HG03575 (cell line): ENCODE measurements at regions not wholly inside any gene's neighbourhood (a gene's known extent, or its start where the extent isn't known, plus 50 kb on each side); places are given as distances from the start of the nearest gene placed in this dataset.
"Not testable (repeated sequence)": the region's sequence is repeated elsewhere in the genome, so short reads cannot be mapped to it uniquely, and the experiment has no call there.

Experiments used
- ATAC-seq: cut with Tn5 transposase; IDR thresholded peaks from one replicate; pipeline ENCODE4 v1.9.1; 2021; ENCODE audit not compliant: unreplicated experiment, insufficient number of reproducible peaks, low FRiP score; ENCODE audit errors: extremely low read depth

GRCh38 chr20:19129976-19130612 is 82.3 kb upstream of the SLC24A3 start:
- ATAC-seq = no peak

GRCh38 chr20:19130613-19130984 is 81.8 kb upstream of the SLC24A3 start:
- ATAC-seq = no peak

- ATAC-seq = no peak
Measured at GRCh38 chr20:19137641-19138040, 74.8 kb upstream of the SLC24A3 start.

GRCh38 chr20:19138758-19139157 is 73.7 kb upstream of the SLC24A3 start:
- ATAC-seq = no peak

GRCh38 chr20:19139584-19139983 is 72.9 kb upstream of the SLC24A3 start:
- not testable (repeated sequence) for ATAC-seq

GRCh38 chr20:19141998-19142397 is 70.4 kb upstream of the SLC24A3 start:
- no peak for ATAC-seq

GRCh38 chr20:19143890-19144289 is 68.6 kb upstream of the SLC24A3 start:
- no peak for ATAC-seq

GRCh38 chr20:19161336-19161735 is 51.1 kb upstream of the SLC24A3 start:
- ATAC-seq = no peak
